Glutamatergic neuron (in vitro differentiated cells): ENCODE measurements at regions not wholly inside any gene's neighbourhood (a gene's known extent, or its start where the extent isn't known, plus 50 kb on each side); places are given as distances from the start of the nearest gene placed in this dataset.
A peak's percentile ranks its signal among the peaks of the same experiment; 100 is the strongest.

ENCODE experiments used
- DNase-seq: peaks from one replicate; pipeline ENCODE4 v3.0.0; 2022
- H3K27ac Mint-ChIP-seq: one replicate; pipeline ENCODE4 v1.8.0; 2020; ENCODE audit warnings: mild to moderate bottlenecking, mixed read lengths, inconsistent platforms; ENCODE audit not compliant: unreplicated experiment
- H3K27me3 Mint-ChIP-seq: one replicate; pipeline ENCODE4 v1.8.0; 2020; ENCODE audit warnings: mild to moderate bottlenecking, moderate library complexity, mixed read lengths, inconsistent platforms; ENCODE audit not compliant: unreplicated experiment
- H3K36me3 Mint-ChIP-seq: one replicate; pipeline ENCODE4 v1.8.0; 2020; ENCODE audit warnings: mild to moderate bottlenecking, mixed read lengths, inconsistent platforms; ENCODE audit not compliant: unreplicated experiment
- H3K4me1 Mint-ChIP-seq: one replicate; pipeline ENCODE4 v1.8.0; 2020; ENCODE audit warnings: mild to moderate bottlenecking, low read depth, mixed read lengths, inconsistent platforms; ENCODE audit not compliant: unreplicated experiment
- H3K4me3 Mint-ChIP-seq: one replicate; pipeline ENCODE4 v1.8.0; 2020; ENCODE audit warnings: mild to moderate bottlenecking, mixed read lengths, inconsistent platforms; ENCODE audit not compliant: unreplicated experiment
- H3K9me3 Mint-ChIP-seq: one replicate; pipeline ENCODE4 v1.8.0; 2020; ENCODE audit warnings: mild to moderate bottlenecking, moderate library complexity, mixed read lengths, inconsistent platforms; ENCODE audit not compliant: unreplicated experiment
- CTCF ChIP-seq: fragments of 200-600 bp; sonication (generic); IDR thresholded peaks from one replicate; pipeline ENCODE4 v1.5.0; 2021; ENCODE audit not compliant: partially characterized antibody, unreplicated experiment

DNA sequence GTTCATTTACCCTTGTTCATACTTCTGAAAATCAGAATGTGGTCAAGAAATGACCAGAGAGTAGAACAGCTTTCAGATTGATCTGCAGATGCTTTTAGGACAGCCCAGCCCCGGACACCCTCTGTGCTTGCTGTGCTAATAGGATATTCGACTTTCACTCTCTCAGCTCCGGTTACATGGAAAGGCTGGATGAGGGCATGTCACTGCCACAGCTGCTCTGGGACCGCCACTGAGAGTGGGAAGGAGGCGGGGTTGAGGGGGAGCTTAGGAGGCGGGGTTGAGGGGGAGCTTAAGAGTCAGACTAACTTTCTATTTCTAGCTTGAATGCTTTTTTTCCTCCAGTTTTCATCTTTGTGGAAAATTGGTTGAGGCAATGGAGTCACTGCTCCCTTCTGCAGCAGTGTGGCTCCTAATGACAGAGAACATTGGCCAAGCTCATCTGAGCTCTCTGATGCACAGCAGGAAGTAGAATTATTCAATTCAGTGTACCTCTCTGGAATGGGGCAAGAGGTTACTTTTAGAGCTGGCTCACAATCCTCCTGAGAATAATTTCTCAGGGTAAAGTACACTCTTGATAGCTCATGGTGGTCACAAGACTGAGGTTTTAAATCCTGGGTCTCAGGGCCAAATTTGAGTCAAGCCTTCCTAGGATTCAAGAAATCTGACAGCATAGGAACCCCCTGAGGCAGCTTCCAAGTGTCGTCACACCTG, 74.6 kb upstream of the NPAS1 start:
- Mint-ChIP-seq H3K4me3 (peak overlapping the region; percentile 84), H3K36me3 (no peaks in the 10 kb centered on the region), H3K27ac (peak overlapping the region; percentile 99), H3K27me3 (peaks cover 13% of the 10 kb centered on the region), H3K9me3 (peaks cover 17% of the 10 kb centered on the region), H3K4me1 (peaks cover 56% of the 10 kb centered on the region)
- DNase-seq, result peak; percentile 85
- TF ChIP-seq CTCF, result no peak

DNA sequence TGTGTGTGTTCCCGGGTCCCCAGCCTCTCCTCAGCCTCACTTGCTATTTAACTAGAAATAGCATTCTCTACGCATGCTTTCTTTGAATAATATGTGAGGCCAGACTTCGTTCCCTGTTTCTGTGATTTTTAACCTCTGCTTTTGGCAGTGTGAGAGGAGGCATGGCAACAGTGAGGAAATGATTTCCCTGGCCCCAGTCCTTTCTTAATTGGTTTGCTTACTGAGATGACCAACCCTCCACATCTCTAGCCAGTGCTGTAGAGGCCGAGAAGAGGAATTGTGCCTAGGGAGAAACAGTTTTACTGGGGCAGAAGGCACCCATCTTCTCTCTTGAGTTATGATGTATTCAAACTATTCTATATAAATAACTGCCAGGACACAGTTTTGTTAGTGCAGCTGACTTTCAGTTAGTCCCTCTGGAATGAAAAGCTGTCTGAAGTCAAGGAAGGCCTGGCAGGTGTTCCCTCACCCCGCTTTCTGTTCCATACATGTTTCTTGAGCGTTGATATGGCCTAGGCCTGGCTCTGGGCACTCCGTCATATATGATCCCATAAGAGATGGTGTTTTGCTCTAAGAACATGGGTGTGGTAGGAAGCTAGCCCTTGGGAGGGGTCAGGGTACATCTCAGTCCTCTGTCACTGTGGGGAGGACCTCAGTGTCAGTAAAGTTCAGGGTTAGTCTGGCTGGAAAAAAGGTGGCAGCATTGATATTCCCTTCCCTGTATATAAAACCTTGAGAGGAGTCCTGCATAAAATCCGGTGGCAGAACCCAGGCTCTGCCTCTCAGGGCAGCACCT, 73.7 kb upstream of the NPAS1 start:
- no peaks in the 10 kb centered on the region for H3K36me3 Mint-ChIP-seq
- peaks cover 13% of the 10 kb centered on the region for H3K27me3 Mint-ChIP-seq
- TF ChIP-seq CTCF, result no peak
- H3K4me1 Mint-ChIP-seq, result peaks cover 60% of the 10 kb centered on the region
- peak overlapping the region; percentile 71 for H3K4me3 Mint-ChIP-seq
- H3K9me3 Mint-ChIP-seq, result peaks cover 22% of the 10 kb centered on the region
- DNase-seq, result no peak
- H3K27ac Mint-ChIP-seq, result peak overlapping the region; percentile 99

- peak overlapping the region; percentile 99 for H3K27ac Mint-ChIP-seq
- H3K36me3 Mint-ChIP-seq, result no peaks in the 10 kb centered on the region
- TF ChIP-seq CTCF, result no peak
- peaks cover 64% of the 10 kb centered on the region for H3K4me1 Mint-ChIP-seq
- peak overlapping the region; percentile 55 for H3K4me3 Mint-ChIP-seq
- DNase-seq, result no peak
- H3K27me3 Mint-ChIP-seq, result peaks cover 14% of the 10 kb centered on the region
- H3K9me3 Mint-ChIP-seq, result peaks cover 24% of the 10 kb centered on the region
Observed at GRCh38 chr19:46946611-46947238, 72.9 kb upstream of the NPAS1 start.

DNA sequence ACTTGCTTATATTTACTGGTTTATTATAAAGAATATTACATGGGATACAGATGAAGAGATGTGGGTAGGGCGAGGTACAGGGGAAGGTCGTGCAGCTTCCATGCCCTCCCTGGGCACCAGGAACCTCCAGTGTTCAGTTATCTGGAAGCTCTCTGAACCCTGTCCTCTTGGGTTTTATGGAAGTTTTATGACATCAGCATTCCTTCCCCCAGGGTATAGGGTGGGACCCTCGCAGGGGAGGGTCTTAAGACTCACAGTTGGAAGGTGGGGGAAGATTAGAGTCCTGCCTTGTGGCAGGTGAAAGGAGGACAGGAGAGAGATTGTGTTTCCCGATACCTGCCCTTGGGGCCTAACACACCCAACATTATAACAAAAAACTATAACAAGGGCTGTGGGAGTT, 71.8 kb upstream of the NPAS1 start:
- H3K27ac Mint-ChIP-seq, result no peak overlapping the region
- DNase-seq, result no peak
- H3K9me3 Mint-ChIP-seq, result peaks cover 25% of the 10 kb centered on the region
- peaks cover 68% of the 10 kb centered on the region for H3K4me1 Mint-ChIP-seq
- peaks cover 14% of the 10 kb centered on the region for H3K27me3 Mint-ChIP-seq
- no peak for TF ChIP-seq CTCF
- H3K4me3 Mint-ChIP-seq, result peak overlapping the region; percentile 40
- H3K36me3 Mint-ChIP-seq, result no peaks in the 10 kb centered on the region
